Central memory CD8-positive, alpha-beta T cell (primary cell): ENCODE measurements at regions not wholly inside any gene's neighbourhood (a gene's known extent, or its start where the extent isn't known, plus 50 kb on each side); places are given as distances from the start of the nearest gene placed in this dataset.

Experiments used
- ATAC-seq: fragments of 150-1000 bp; cut with Tn5 transposase; replicated peaks from 2 replicates; pipeline ENCODE4 v1.10.0; 2022; ENCODE audit warnings: mild to moderate bottlenecking, moderate FRiP score, moderate number of reproducible peaks; ENCODE audit not compliant: poor library complexity, severe bottlenecking; ENCODE audit errors: extremely low read depth
- DNase-seq, 2 donors: peaks; one replicate each; pipeline ENCODE4 v3.0.0; 2021; ENCODE audit warnings: low spot score in 2 of 2
- H3K27ac Mint-ChIP-seq: one replicate; pipeline ENCODE4 v1.8.0; 2022; ENCODE audit warnings: low read depth, mild to moderate bottlenecking, moderate library complexity, mixed read lengths
- H3K27me3 Mint-ChIP-seq: one replicate; pipeline ENCODE4 v1.8.0; 2022; ENCODE audit warnings: mixed read lengths
- H3K36me3 Mint-ChIP-seq: one replicate; pipeline ENCODE4 v1.8.0; 2022; ENCODE audit warnings: mild to moderate bottlenecking, moderate library complexity, mixed read lengths; ENCODE audit not compliant: insufficient read depth
- H3K4me1 Mint-ChIP-seq: one replicate; pipeline ENCODE4 v1.8.0; 2022; ENCODE audit warnings: mixed read lengths
- H3K4me3 Mint-ChIP-seq: one replicate; pipeline ENCODE4 v1.8.0; 2022; ENCODE audit warnings: mild to moderate bottlenecking, moderate library complexity, mixed read lengths
- H3K9me3 Mint-ChIP-seq: one replicate; pipeline ENCODE4 v1.8.0; 2022; ENCODE audit warnings: mixed read lengths

GRCh38 chr9:90124961-90125360 lies 517.7 kb downstream of the DIRAS2 start:
- DNase-seq = no peak

DNA sequence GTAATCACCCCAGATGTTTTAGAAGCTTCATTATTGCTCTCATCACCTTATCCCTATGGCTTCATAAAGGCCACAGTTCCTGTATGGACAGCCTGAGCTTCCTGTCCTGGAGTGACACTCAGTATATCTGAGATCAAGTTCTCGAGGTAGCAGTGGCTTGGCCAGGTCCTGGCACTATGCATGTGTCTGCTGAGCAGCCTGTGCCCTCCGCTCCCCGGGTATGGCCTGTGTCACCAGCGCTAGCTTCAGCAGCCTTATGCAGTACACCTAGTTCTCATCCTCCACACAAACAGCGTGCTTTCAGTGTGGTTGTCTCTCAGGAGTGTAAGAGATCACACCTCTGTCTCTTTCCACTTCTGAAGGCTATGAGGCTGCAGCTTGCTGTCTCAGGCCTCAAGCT lies 514.7 kb downstream of the DIRAS2 start:
- Mint-ChIP-seq H3K27me3 (peaks cover 50% of the 10 kb centered on the region), H3K4me1 (no peaks in the 10 kb centered on the region), H3K9me3 (no peaks in the 10 kb centered on the region), H3K27ac (no peak overlapping the region), H3K36me3 (no peaks in the 10 kb centered on the region), H3K4me3 (no peak overlapping the region)
- DNase-seq = no peak
- ATAC-seq = no peak

More at GRCh38 chr9:90124961-90125360, 517.7 kb downstream of the DIRAS2 start:
- Mint-ChIP-seq H3K27ac (no peak overlapping the region), H3K9me3 (no peaks in the 10 kb centered on the region), H3K4me1 (no peaks in the 10 kb centered on the region), H3K4me3 (no peak overlapping the region), H3K27me3 (peaks cover 43% of the 10 kb centered on the region), H3K36me3 (no peaks in the 10 kb centered on the region)
- ATAC-seq = no peak

- ATAC-seq = no peak
- no peaks in the 10 kb centered on the region for H3K4me1 Mint-ChIP-seq
- no peaks in the 10 kb centered on the region for H3K36me3 Mint-ChIP-seq
- H3K4me3 Mint-ChIP-seq = no peak overlapping the region
- DNase-seq = no peak
- no peaks in the 10 kb centered on the region for H3K9me3 Mint-ChIP-seq
- H3K27me3 Mint-ChIP-seq = peaks cover 50% of the 10 kb centered on the region
- no peak overlapping the region for H3K27ac Mint-ChIP-seq
Observed at GRCh38 chr9:90128587-90129190, 513.9 kb downstream of the DIRAS2 start.

DNA sequence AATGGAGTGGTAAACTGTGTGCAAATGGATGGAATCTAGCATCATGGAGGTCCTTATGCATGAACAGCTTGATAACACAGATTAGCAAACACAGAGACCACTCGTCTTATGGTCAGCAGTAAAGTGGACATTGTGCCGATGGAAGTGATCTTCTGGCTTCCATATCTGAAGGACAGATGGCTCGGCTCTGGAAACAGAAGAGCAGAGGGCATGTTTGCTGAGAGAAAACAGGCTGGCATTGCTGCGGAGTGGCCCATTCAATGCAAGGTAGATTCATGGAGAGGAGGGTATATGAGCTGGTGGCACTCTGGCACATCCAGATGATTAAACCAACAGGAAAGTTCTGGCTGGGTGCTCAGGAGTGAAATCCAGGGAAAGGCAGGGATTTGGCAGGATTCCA lies 513.2 kb downstream of the DIRAS2 start:
- peaks cover 44% of the 10 kb centered on the region for H3K27me3 Mint-ChIP-seq
- H3K9me3 Mint-ChIP-seq = no peaks in the 10 kb centered on the region
- ATAC-seq (no peak), DNase-seq (no peak)
- H3K4me3 Mint-ChIP-seq = no peak overlapping the region
- no peak overlapping the region for H3K27ac Mint-ChIP-seq
- H3K4me1 Mint-ChIP-seq = no peaks in the 10 kb centered on the region
- H3K36me3 Mint-ChIP-seq = no peaks in the 10 kb centered on the region

- Mint-ChIP-seq H3K27me3 (peaks cover 31% of the 10 kb centered on the region), H3K27ac (no peak overlapping the region), H3K4me1 (no peaks in the 10 kb centered on the region), H3K36me3 (no peaks in the 10 kb centered on the region), H3K9me3 (no peaks in the 10 kb centered on the region), H3K4me3 (no peak overlapping the region)
- ATAC-seq (no peak), DNase-seq (no peak)
Observed at GRCh38 chr9:90131568-90131967, 511.1 kb downstream of the DIRAS2 start.

DNA sequence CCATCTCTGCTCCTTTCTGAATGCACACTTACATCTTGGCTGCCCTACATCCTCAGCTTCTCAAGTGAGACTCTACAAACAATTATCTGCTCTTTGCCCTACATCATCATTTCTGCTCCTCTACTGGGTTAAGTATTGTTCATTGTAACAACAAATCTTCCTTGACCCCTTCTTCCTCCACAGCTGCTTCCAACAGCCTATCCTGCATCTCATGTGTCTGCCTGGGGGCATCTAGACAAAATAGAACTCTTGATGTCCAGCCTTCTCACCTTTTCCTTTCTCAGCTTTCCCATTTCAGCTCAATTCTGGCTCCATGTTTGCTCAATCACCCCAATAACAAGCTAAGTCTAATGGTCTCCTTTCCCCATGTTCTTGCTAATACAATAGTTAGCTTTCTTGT lies 509.8 kb downstream of the DIRAS2 start:
- H3K36me3 Mint-ChIP-seq = no peaks in the 10 kb centered on the region
- H3K27me3 Mint-ChIP-seq = peaks cover 27% of the 10 kb centered on the region
- ATAC-seq = no peak
- no peaks in the 10 kb centered on the region for H3K4me1 Mint-ChIP-seq
- H3K27ac Mint-ChIP-seq = no peak overlapping the region
- no peak overlapping the region for H3K4me3 Mint-ChIP-seq
- DNase-seq = no peak
- no peaks in the 10 kb centered on the region for H3K9me3 Mint-ChIP-seq

DNA sequence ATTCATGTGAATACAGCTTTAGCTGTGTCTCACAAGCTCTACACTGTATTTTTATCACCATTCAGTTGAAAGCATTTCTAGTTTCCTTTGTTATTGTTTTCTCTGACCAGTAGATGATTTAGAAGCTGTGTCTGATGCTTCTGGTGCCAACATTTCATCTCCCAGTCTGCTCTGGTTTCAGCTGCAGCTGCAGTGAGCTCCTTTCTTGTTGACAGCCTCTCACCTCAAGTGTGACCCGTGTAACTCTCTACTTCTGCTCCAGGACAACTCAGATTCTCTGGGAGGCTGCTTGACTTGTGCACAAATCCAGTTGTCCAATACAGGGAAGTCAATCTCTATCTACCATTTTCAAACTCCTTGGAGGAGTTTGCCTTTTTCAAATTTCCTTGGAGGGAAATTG lies 504.8 kb downstream of the DIRAS2 start:
- ATAC-seq (no peak), DNase-seq (no peak)
- Mint-ChIP-seq H3K4me3 (no peak overlapping the region), H3K27me3 (peaks cover 41% of the 10 kb centered on the region), H3K36me3 (no peaks in the 10 kb centered on the region), H3K9me3 (no peaks in the 10 kb centered on the region), H3K4me1 (no peaks in the 10 kb centered on the region), H3K27ac (no peak overlapping the region)

DNA sequence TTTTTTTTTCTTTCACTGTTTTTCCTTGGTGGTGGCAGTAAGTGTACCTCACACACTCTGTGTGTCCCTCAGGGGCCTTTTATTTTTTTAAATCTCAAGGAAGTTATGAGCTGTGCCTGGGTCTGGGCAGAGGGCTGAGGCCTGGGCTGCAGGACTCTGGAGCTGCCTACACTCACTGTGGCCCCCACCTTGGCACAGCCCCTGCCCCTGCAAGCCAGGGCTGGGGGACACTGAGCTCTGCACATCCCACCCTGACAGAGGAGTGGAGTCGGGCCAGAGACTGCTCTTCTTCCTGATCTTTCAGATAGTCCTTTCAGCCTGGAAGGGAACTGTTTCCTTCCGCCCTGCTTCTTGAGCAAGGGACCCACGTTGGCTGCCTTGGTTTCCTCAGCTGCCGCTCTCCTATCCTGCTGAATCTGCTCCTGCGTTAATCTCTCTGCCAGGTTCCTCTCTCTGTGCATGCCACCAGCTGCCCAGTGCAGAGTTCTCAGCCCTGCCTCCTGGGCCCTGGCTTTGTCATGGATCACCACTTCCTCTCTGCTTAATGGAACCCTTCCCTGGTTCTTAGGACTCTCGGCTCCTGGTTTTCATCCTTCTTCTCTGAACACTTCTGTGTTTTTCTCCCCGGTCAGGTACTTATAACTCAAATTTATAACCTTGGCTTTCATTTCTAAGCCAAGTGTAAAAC lies 502.3 kb downstream of the DIRAS2 start:
- Mint-ChIP-seq H3K27ac (no peak overlapping the region), H3K27me3 (peaks cover 55% of the 10 kb centered on the region), H3K4me1 (no peaks in the 10 kb centered on the region), H3K36me3 (no peaks in the 10 kb centered on the region), H3K9me3 (no peaks in the 10 kb centered on the region), H3K4me3 (no peak overlapping the region)
- DNase-seq = no peak
- no peak for ATAC-seq

GRCh38 chr9:90141723-90142122 lies 500.9 kb downstream of the DIRAS2 start:
- Mint-ChIP-seq H3K4me1 (no peaks in the 10 kb centered on the region), H3K4me3 (no peak overlapping the region), H3K27me3 (peaks cover 67% of the 10 kb centered on the region), H3K9me3 (no peaks in the 10 kb centered on the region), H3K27ac (no peak overlapping the region), H3K36me3 (no peaks in the 10 kb centered on the region)
- no peak for DNase-seq
- ATAC-seq = no peak

GRCh38 chr9:90142580-90142979 lies 500.0 kb downstream of the DIRAS2 start:
- Mint-ChIP-seq H3K27ac (no peak overlapping the region), H3K27me3 (peaks cover 72% of the 10 kb centered on the region), H3K36me3 (no peaks in the 10 kb centered on the region), H3K4me1 (no peaks in the 10 kb centered on the region), H3K9me3 (no peaks in the 10 kb centered on the region), H3K4me3 (no peak overlapping the region)
- peak in 1 of 2 donors; percentile 21 for DNase-seq
- no peak for ATAC-seq

GRCh38 chr9:90147426-90147825 lies 495.2 kb downstream of the DIRAS2 start:
- Mint-ChIP-seq H3K4me3 (no peak overlapping the region), H3K4me1 (no peaks in the 10 kb centered on the region), H3K9me3 (no peaks in the 10 kb centered on the region), H3K27me3 (peaks cover 45% of the 10 kb centered on the region), H3K27ac (no peak overlapping the region), H3K36me3 (no peaks in the 10 kb centered on the region)
- ATAC-seq (no peak), DNase-seq (no peak)

- H3K27me3 Mint-ChIP-seq = peaks cover 19% of the 10 kb centered on the region
Observed at GRCh38 chr9:90156318-90156717, 486.3 kb downstream of the DIRAS2 start.

GRCh38 chr9:90162326-90162725 lies 480.3 kb downstream of the DIRAS2 start:
- H3K27me3 Mint-ChIP-seq = peaks cover 8% of the 10 kb centered on the region
- no peaks in the 10 kb centered on the region for H3K9me3 Mint-ChIP-seq
- no peak overlapping the region for H3K4me3 Mint-ChIP-seq
- no peaks in the 10 kb centered on the region for H3K4me1 Mint-ChIP-seq
- no peak for ATAC-seq
- no peak for DNase-seq
- no peaks in the 10 kb centered on the region for H3K36me3 Mint-ChIP-seq
- no peak overlapping the region for H3K27ac Mint-ChIP-seq

More at GRCh38 chr9:90156318-90156717, 486.3 kb downstream of the DIRAS2 start:
- DNase-seq (no peak), ATAC-seq (no peak)
- Mint-ChIP-seq H3K27ac (no peak overlapping the region), H3K4me1 (no peaks in the 10 kb centered on the region), H3K9me3 (no peaks in the 10 kb centered on the region), H3K36me3 (no peaks in the 10 kb centered on the region), H3K4me3 (no peak overlapping the region)
